ENCODE measurements at regions not wholly inside any gene's neighbourhood (a gene's known extent, or its start where the extent isn't known, plus 50 kb on each side); places are given as distances from the start of the nearest gene placed in this dataset.
"Not testable (repeated sequence)": the region's sequence is repeated elsewhere in the genome, so short reads cannot be mapped to it uniquely, and the experiment has no call there.

DNA sequence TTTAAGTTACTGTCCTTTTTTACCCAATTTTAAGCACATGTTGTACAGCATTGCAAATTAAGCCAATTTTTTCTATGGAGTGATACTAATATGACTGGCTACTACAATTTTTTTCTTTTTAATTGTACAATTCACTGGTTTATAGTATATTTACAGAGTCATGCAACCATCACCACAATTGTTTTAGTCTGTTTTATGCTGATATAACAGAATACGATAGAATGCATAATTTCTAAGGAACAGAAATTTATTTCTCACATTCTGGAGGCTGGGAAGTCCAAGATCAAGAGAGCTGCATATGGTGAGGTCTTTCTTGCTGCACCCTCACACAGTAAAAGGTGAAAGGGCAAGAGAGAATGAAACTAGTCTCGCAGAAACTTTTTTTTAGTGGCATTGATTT is 125.3 kb downstream of the GLUD2 start:
- DNase-seq: no peak

DNA sequence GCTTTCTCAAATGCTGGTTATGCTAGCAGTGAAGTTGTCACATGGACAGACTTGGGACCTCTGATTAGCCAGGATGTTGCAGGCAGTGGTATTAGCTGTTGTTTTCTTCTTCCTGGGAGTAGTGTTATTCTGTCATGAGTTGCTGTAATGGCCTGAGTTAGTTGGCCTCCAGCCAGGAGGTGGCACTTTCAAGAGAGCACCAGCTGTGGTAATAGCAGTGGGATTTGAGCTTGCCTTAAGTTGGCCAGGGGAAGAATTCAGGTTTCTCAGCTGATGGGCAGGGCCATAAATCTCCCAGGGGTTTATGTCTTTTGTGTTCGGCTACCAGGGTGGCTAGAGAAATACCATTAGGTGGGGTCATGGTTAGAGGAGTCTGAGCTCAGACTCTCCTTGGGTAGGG is 132.6 kb downstream of the GLUD2 start:
- DNase-seq: no peak

DNA sequence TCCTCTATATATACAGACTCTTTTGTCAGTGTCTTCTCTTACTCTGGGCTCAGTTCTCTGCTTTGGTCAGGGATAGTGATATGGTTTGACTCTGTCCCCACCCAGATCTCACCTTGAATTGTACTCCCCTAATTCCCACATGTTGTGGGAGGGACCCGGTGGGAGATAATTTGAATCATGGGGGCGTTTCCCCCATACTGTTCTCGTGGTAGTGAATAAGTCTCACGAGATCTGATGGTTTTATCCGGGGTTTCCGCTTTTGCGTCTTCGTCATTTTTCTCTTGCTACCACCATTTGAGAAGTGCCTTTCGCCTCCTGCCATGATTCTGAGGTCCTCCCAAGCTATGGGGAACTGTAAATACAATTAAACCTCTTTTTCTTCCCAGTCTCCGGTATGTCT is 144.4 kb downstream of the GLUD2 start:
- DNase-seq: no peak

DNA sequence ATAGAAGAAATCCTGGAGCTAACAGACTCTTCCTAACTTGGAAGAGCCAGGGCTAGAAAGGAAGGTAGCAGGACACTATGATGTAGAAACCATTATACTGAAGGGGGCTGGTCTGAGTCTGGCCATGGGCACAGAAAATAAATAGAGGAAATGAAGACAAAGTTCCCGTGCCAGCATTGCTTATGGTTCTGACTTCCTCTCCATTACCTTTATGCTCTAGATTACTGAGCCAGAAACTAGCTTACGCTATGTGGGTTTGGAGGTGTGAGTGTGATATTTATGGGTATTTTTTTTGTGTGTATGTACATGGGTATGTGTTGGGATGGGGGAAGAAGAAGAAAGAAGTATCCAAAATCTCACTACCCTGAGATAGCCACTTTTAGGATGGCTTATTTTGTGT is 148.3 kb downstream of the GLUD2 start:
- DNase-seq: no peak

DNA sequence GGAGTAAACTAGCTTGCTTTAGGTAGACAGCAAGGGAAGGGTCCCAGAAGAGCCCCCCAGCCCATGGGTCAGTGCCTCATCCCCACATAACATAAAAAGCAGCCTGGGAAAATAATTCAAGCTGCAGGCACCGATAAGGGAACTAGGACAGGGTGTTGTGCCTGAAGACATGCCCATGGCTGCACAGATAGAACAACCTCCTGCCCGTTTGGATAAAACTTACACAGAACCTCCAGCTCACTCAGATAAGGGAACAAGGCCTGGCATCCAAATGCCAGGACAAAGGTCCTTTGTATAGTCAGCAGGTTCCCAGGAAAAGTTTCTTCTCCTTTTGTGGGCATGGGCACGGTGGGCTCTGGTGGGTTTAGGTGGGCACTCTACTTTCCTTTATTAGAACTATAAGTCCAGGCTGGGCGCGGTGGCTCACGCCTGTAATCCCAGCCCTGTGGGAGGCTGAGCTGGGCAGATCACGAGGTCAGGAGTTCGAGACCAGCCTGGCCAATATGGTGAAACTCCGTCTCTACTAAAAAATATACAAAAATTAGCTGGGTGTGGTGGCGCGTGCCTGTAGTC is 149.5 kb downstream of the GLUD2 start:
- DNase-seq: not testable (repeated sequence)

DNA sequence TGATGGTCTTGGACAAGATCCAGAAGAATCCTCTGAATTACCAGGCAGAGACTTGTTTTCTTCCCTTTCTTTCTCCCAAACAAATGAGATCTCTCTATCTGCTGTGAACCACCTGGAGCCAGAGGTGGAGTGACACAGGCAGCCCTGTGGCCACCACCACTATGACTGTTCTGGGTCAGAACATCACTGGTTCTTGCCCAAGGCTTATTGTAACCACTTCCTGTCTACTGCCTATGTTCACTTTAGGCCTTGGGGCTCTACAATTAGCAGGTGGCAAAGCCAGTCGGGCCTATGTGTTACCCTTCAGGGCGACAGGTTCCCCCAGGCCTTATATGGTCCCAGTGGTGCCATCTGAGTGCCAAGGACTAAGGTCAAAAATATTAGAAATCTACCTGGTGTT is 161.2 kb downstream of the GLUD2 start:
- DNase-seq: no peak

DNA sequence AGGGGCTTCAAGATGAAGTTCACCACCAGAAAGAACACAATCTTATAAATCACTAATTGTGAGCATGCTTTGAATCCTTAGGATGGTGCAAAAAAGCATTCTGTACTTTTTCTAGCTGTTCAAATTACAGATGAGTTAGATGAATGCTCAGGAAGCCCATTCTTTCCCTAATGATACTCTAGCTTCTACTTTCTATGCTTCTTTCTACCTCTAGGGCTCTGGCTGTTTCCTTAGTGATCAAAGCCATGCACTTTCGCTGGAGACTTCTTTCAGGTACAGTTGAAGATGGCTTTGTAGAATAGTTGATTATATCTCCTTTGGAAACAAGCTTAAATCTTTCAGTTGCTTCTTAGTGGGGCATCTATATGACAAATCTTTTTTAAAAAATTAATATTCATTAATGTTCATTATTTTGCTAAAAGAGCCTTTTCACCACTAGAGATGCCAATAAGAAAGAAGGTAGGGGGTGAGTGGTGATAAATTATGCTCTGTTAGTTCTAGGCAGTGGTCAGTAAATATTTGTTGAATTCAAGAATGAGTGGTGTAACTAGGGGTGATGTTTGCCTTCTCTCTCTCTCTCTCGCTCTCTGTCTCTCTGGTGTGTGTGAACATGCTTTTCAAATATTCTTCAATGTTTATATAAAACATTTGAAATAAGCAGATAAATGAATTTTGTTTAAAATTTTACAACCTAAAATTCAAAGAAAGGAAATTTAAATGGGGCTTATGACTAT is 169.4 kb downstream of the GLUD2 start:
- no peak for DNase-seq

DNA sequence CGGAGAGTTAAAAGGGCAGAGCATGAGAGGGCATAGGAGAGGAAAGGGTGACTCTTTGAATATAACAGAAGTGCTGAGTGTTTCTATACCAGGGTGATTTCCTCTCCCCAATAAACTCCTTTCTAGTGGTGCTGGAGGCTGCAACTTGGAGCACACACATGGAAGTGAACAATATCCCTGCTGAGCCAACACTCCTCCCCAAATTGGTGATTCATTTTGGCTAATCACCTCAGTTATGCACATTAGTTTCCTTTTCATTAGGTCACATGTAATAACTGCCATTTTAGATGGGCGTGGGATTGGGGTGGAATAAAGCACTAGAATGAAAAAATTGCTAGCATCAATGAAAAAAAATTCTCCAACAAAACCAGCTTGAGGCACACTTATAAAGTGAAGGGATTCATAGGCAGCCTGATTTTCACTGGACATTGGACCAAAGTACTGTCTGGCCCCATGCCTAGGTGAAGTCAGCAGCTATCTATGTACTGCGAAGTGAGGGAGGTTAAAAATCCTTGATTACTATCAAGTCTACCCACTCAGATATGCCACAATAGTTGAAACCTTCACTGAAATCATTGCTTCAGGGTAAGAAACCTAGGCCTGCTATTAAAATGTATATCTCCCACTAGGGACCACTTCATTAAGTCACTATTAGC is 174.0 kb downstream of the GLUD2 start:
- no peak for DNase-seq

DNA sequence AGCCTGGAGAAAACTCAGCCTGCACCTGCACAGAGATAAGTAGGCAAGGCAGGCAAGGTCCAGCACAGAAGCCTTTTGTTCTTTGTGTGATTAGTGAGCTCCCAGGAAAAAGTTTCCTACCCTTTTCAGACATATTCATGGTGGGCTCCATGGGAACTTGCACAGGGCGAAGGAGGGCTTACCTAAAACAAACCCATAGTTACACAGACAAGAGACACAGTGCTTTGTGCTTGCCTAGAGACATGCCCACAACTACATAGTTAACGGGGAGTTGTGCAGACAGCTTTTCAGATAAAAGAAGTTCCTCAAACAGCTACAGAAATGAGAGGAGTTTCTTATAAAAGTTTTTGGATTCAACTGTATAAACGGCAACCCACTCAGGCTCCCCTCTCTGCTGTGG is 180.5 kb downstream of the GLUD2 start:
- no peak for DNase-seq

DNA sequence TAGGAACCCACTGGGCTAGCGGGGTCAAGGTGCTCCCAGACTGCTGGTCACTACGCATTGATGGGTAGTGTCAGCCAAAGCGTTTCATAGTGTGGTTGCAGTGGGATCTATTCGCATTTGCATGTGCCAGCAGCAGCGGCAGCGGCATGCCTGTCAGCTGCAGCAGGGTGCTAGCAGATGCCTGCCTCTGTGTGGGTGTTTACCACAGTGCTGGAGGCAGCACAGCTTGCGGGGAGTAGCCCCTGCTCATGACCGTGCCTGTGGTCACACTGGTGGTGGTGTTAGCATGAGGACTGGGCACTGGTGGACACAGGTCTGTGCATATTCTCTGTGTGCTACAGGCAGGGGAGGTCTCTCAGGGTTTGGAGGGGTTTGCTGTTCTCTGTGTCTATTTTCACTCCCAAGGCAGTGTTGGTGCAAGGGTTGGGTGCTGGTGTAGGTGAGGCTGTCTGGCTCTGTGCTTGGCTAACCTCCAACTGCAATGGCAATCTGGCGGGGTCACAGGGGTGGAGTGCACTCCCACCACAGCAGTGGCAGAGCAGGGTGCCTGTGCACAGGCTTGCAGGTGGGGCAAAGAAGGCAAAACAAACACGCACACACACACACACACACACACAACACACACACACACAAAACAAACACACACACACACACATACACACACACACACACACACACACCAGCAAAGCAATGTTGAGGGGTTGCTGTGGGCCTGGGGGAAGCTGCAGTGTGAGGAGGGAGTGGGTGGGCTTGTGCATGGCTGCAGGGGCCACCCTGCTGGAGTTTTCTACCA is 184.4 kb downstream of the GLUD2 start:
- DNase-seq: no peak

DNA sequence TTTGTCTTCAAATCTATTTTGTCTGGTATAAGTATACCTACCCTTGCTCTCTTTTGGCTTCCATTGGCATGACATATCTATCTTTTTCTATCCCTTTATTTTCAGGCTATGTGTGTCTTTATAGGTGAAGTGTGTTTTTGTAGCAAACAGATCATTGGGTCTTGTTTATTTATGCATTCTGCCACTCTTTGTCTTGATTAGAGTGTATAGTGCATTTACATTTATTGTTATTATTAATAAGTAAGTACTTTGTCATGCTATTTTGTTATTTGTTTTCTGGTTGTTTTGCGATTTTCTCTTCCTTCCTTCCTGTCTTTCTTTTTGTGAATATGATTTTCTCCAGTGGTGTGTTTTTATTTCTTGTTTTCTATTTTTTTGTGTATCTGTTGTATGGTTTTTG is 188.6 kb downstream of the GLUD2 start:
- DNase-seq: no peak

DNA sequence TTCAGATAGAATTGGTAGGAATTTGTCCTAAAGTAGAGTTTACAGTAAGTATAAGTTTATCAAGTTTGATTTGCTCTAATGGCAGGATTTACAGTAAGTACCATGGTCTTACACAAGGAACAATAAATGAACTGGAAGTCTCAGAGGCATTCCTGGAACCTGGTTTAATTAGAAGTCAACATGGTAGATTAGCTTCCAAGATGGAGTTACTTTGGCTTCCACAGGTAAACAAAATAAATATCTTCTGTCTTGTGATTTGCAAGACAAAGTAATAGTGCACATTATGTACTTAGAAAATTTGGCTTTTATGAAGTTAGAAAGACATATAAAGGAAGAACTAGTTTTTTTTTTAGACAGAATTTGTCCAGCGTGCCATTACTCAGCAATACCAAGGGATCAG is 190.7 kb downstream of the GLUD2 start:
- no peak for DNase-seq

DNA sequence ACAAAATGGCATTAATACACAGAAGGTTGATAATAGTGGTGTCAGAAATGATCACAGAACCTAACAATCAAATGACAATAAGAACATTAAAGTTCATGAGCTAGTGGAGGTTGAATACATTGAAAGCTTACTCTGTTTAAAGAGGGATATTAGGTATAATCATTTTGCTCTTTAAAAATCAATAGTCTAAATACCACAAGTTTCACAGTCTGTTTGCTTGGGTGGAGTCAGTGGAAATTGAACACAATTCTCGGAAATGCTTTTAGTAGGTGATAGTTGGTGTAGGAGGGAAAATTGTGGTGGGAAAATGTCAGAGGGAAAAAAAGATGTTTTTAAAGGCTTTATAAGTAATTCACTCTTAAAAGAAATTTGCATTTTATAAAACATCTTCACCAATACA is 197.1 kb downstream of the GLUD2 start:
- DNase-seq: no peak

DNA sequence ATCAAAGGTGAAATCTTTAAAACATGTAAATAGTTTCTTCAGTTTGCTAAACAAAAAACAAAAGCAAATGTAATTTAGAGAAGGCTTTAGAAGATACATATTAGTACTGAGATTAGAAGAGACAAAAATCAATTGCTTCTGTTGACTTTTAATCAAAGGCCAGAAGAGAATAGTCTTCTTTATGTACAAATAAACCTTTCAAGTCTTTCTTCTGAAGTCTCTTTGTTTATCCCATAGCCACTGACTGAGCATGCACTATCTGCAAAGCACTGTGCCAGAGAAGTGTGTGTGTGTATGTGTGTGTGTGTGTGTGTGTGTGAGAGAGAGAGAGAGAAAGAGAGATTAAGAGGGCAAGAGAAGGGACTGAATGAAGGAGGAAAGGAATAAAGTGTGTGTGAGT is 198.4 kb downstream of the GLUD2 start:
- no peak for DNase-seq

DNA sequence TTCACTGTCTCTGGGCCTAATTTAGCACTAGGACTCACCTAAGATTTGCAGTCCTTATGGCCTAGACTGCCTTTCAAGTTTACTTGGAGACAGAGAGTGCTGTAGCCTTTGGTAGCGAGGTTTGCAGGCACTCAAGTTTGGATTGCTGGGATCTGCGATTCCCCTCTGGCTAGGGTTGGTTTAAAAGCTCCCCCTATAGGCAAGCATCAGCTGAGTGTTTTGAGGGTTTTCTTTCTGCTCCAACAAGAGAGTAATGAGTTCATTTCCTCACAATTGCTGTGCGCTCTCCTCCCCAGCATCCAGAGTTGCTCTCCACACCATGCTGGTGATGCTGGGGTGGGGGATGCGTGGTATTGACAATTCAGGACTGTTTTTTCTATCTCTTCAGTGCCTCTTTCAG is 206.9 kb downstream of the GLUD2 start:
- DNase-seq: peak; percentile 0

DNA sequence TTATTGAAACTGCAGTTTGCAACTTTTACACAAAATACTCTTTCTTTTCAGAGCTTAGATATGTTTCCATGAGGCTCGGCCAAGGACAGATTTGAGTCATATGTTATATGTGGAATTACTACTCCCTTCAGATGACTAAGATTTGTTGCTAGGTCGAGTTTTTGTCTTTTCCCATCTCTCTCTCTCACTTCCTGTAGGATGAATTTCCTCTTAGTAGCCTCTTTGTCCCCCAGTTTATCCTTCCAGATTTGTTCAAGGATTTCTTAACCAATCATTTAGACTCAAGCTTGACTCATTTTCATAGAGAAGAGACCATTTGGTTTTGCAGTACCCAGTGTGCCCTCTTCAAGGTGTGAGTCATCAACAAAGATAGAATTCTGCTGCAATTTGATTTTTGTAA is 209.2 kb downstream of the GLUD2 start:
- DNase-seq: peak; percentile 10

DNA sequence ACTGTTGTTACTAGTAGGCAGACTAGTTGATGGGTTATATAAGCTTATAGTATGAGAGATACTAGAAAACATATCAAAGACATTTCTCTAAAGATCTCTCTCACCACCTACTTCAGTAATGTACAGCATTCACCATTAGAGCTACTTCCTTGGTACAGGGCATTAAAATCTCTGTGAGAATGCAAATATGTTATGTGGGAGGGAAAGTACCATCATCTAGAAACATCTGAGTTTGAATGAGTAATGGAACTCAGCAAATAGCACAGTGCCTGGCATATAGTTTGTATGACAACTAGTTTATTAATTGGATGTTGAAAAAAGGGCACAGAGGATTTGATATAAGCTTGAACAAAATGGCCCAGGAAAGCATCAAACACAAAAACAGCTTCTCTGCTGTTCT is 211.1 kb downstream of the GLUD2 start:
- no peak for DNase-seq

DNA sequence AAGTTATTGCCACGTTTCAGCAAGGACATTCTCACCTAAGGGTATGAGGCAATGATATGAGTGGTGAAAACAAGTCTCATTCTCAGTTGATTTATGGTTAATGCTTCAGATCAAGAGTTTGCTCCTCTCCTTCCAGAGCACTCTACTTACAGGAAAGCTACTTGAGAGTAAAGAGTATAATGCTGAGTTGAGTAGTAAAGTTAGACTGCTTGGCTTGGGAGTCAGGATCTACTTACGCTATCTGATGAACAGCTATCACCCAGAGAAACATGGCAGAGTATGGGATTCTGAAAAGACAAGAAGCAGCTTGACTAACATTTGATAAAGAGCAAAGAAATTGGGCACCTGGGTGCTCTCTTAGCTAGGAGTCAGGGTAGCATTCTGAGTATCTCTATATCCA is 211.8 kb downstream of the GLUD2 start:
- no peak for DNase-seq

DNA sequence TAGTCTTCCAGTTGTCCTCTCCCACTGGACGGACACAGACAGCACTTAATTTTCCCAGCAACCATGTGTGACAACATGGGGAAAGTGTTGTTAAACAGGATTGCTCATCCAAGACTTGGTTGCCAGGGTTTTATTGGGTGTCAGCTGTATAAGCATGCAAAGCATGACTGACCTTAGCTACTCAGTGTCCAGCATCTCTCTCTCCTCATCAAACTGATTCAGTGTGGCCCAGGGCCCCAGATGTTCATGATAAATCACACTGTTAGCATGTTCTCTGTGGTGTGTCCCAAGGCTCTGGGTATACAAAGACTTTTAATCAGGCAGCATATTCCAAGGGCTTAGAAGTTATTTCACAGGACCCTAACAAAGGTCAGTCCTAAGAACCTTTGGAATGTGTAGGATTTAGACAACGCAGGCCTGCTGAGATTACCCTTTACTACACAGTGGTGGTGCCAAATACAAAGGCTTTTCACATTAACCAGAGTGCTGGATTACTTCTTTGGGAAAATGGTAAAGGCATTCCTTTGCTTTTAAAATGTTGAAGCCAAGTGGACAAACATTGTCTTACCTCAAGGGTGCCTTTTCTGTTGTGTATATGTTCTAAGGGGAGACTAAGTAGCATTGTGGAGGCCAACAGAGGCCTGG is 213.3 kb downstream of the GLUD2 start:
- DNase-seq: peak; percentile 3

DNA sequence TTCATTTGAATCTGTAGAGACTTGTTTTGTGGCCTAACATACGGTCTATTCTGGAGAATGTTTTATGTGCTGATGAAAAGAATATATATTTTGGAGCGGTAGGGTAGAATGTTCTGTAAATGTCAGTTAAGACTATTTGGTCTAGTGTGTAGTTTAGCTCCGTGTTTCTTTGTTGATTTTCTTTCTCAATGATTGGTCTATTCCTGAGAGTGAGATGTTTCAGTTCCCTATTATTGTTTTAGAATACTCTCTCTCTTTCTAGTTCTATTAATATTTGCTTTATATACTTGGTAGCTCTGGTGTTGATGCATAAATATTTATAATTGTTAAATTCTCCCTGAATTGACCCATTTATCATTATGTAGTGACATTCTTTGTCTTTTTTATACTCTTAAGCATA is 236.5 kb downstream of the GLUD2 start:
- no peak for DNase-seq

DNA sequence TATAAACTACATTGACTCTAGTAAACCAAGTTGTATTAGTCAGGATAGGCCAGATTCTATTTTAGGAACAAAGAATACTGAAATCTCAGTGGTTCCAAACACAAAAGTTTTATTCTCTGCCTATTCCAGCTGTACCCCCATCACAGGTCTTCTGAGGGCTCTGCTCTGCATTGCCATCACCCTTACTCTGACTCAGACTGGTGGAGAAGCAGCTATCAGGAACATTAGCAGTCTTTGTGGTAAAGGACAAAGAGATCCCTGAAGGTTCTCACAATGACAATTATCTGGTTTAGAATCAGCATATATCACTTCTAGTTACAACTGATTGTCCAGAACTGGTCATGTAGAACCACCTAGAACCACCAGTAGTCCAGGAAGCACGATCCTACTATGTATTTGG is 251.1 kb downstream of the GLUD2 start:
- DNase-seq: no peak

DNA sequence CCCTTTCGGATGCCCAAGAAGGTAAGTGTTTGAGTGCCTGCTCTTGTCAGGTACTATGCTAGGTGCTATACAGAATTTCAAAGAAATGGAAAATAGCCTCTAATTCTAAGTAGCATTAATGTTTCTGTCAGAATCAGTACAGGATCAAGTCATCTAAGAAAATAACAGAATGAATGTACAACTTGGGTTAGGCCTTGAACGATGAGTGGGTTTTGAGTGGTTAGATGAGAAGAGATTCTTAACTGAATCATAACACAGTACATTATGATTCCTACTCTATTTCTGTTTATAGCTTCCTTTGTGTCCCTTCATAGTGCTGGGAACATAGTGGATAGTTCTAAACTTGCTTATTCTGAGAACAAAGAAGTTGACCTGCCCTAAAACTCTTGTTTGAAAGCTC is 253.9 kb downstream of the GLUD2 start:
- no peak for DNase-seq

DNA sequence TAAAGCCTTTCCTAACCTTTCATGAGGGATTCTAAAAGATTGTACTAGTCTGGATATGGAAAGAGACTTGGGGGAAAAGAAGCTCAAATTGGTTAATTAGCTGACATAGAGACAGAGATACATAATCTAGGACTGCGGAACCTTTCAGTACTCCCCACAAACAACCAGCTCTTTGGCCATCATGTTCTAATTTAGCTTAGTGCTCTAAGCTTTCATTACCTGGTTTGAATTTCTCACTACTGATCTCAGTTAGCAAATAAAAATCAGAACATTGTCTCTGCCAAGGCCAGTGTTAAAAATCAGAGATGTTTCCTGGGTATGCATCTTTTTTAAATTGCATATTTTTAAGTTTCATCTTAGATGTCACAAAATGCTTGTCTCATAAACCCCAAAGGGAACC is 254.4 kb downstream of the GLUD2 start:
- DNase-seq: no peak

All from EL (cell line).